Ascending aorta (tissue), 2 donors: ENCODE measurements at regions not wholly inside any gene's neighbourhood (a gene's known extent, or its start where the extent isn't known, plus 50 kb on each side); places are given as distances from the start of the nearest gene placed in this dataset.

Experiments used
- DNase-seq, 2 donors: peaks; one replicate each; pipeline ENCODE4 v3.0.0-alpha.2; 2019; ENCODE audit warnings: low spot score in 2 of 2
- H3K27ac ChIP-seq, 2 donors: fragments of 200-600 bp; sonication (generic); one replicate each; pipeline ENCODE4 v1.5.1; 2016 to 2017; ENCODE audit warnings: mild to moderate bottlenecking in 1 of 2
- H3K27me3 ChIP-seq: fragments of 200-600 bp; sonication (generic); one replicate; pipeline ENCODE4 v1.5.1; 2017
- H3K36me3 ChIP-seq, 2 donors: fragments of 200-600 bp; sonication (generic); one replicate each; pipeline ENCODE4 v1.5.1; 2016
- H3K4me1 ChIP-seq, 2 donors: fragments of 200-600 bp; sonication (generic); one replicate each; pipeline ENCODE4 v1.5.1; 2016 to 2017; ENCODE audit warnings: mild to moderate bottlenecking in 1 of 2
- H3K4me3 ChIP-seq, 2 donors: fragments of 200-600 bp; sonication (generic); one replicate each; pipeline ENCODE4 v1.5.1; 2016 to 2017; ENCODE audit warnings: mild to moderate bottlenecking in 1 of 2
- H3K9me3 ChIP-seq, 2 donors: fragments of 200-600 bp; sonication (generic); one replicate each; pipeline ENCODE4 v1.5.1; 2016
- CTCF ChIP-seq, 3 experiments: fragments of 200-600 bp in 2 of 3; fragments of 450-650 bp in 1 of 3; sonication (generic) in 2 of 3; IDR thresholded peaks; one replicate each; pipeline ENCODE4 v1.5.1; 2016 to 2019; ENCODE audit warnings: antibody characterized with exemption in 3 of 3, mild to moderate bottlenecking in 1 of 3, moderate library complexity in 1 of 3
- intact Hi-C: fragments of 100-400 bp; cut with DNase I; formaldehyde crosslinking; loops from one replicate; pipeline ENCODE4 v1.15.1; 2023

- no peaks in the 10 kb centered on the region for H3K27me3 ChIP-seq
Measured at GRCh38 chr1:166471359-166471758, 304.6 kb upstream of the FAM78B start.

DNA sequence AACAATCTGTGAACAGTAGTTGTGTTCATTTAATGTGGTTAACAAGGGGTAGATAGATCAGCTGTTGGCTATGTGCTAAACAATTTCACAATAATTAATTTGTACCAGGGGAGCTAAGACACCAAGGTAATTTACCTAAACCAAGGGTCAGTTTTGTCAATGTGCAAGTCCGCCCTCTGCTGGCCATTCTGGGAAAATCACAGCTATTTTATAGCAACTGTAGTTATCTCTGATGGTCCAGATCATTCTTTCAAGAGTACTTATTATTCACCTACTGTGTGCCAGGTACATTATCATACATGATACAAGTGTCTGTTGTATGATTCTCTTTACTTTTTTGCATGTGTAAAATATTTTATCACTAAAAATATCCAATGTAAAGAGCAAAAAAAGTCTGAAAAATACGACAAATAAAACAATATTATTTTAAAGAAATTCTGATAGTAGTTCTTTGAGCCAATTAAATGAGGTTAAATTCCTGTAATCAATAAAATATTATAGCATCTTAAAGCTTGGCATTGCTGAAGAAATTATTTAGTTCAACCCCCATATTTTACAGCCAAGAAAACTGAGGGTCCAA, 312.3 kb upstream of the FAM78B start:
- no peaks in the 10 kb centered on the region for H3K27me3 ChIP-seq
- intact Hi-C loops: no loop called here
- peak in 1 of 2 donors; percentile 65 for DNase-seq
- H3K36me3 ChIP-seq: no peaks in the 10 kb centered on the region
- no peak overlapping the region for H3K27ac ChIP-seq
- H3K4me1 ChIP-seq: no peaks in the 10 kb centered on the region
- H3K9me3 ChIP-seq: no peaks in the 10 kb centered on the region
- H3K4me3 ChIP-seq: no peak overlapping the region
- TF ChIP-seq CTCF (IDR thresholded peaks at IDR 0.05): peak; percentile 35 to 72 (median 66)

More at GRCh38 chr1:166471359-166471758, 304.6 kb upstream of the FAM78B start:
- Histone ChIP-seq H3K36me3 (no peaks in the 10 kb centered on the region), H3K9me3 (no peaks in the 10 kb centered on the region), H3K4me1 (no peaks in the 10 kb centered on the region), H3K27ac (no peak overlapping the region), H3K4me3 (no peak overlapping the region)
- intact Hi-C loops: no loop called here
- no peak for TF ChIP-seq CTCF (IDR thresholded peaks at IDR 0.05)
- DNase-seq: no peak

GRCh38 chr1:166484471-166484870, 317.7 kb upstream of the FAM78B start:
- Histone ChIP-seq H3K4me1 (no peaks in the 10 kb centered on the region), H3K36me3 (no peaks in the 10 kb centered on the region), H3K9me3 (no peaks in the 10 kb centered on the region), H3K27ac (no peak overlapping the region), H3K4me3 (no peak overlapping the region), H3K27me3 (no peaks in the 10 kb centered on the region)
- TF ChIP-seq CTCF (IDR thresholded peaks at IDR 0.05): no peak
- DNase-seq: no peak
- intact Hi-C loops: loop anchor here (5.0 kb wide), 1 partner anchor 557 kb away; no protein-coding TSS in a partner anchor

DNA sequence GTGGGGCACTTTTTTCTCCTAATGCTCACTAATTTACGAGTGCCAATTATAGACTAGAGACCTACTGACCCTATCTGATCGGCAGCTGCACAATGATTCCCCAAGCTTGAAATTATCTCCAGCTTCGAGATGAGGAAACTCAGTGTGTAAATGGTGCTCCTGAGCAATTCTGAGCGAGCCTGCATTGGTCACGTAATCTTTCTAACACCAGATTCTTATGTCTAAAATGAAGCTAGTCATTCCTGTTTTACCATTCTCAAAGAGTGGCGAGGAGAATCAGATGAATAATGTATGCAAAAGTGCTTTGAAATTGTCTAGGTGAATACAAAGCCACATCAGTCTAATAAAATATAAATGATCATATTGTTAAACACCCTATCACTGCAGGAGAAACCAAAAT, 318.1 kb upstream of the FAM78B start:
- no peaks in the 10 kb centered on the region for H3K4me1 ChIP-seq
- H3K4me3 ChIP-seq: no peak overlapping the region
- H3K27me3 ChIP-seq: no peaks in the 10 kb centered on the region
- intact Hi-C loops: loop anchor here (5.0 kb wide), 1 partner anchor 558 kb away; no protein-coding TSS in a partner anchor
- no peaks in the 10 kb centered on the region for H3K9me3 ChIP-seq
- no peak overlapping the region for H3K27ac ChIP-seq
- DNase-seq: no peak
- no peaks in the 10 kb centered on the region for H3K36me3 ChIP-seq
- TF ChIP-seq CTCF (IDR thresholded peaks at IDR 0.05): no peak

DNA sequence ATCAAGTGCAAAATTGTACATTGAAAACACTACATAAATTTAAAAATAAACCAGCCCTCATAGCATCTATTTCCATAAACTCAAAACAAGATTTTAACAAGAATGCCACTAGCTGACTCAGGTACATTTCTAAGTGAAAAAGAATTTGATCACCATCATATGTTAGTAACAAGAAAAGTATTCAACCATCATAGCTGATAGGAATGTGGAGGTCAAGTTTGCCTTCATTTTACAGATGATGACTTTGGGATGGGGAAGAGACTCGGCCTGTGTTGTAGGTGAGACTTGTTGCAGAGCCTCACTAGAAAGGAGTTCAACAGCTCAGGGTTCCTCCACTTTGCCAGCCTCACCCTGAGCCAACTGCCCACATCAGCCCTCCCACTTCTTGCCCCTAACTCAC, 318.8 kb upstream of the FAM78B start:
- Histone ChIP-seq H3K27me3 (no peaks in the 10 kb centered on the region), H3K4me1 (no peaks in the 10 kb centered on the region), H3K36me3 (no peaks in the 10 kb centered on the region), H3K9me3 (no peaks in the 10 kb centered on the region), H3K27ac (no peak overlapping the region), H3K4me3 (no peak overlapping the region)
- DNase-seq: no peak
- intact Hi-C loops: no loop called here
- TF ChIP-seq CTCF (IDR thresholded peaks at IDR 0.05): no peak

DNA sequence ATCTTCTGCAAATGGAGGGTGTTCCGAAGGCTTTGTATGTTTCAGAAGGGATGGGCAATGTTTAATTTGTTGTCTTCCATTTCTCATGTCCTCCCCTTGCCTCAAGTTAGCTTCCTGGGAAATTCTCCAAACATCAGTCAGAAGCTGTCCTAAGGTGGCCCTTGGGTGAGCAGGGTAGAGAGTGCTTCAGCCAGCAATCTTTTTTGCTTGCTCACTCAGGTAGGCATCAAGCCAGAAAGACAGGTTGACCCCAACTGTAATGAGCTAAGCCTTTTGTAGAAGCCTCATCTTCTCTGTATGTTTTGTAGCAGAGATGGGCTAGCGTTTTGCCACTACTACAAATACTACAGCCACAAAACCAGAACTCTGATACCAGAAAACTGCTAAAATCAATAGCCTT, 321.5 kb upstream of the FAM78B start:
- Histone ChIP-seq H3K9me3 (no peaks in the 10 kb centered on the region), H3K36me3 (no peaks in the 10 kb centered on the region), H3K27me3 (no peaks in the 10 kb centered on the region), H3K27ac (no peak overlapping the region), H3K4me3 (no peak overlapping the region), H3K4me1 (no peaks in the 10 kb centered on the region)
- TF ChIP-seq CTCF (IDR thresholded peaks at IDR 0.05): no peak
- no peak for DNase-seq
- intact Hi-C loops: no loop called here
